Testis (tissue), 2 donors: ENCODE measurements at regions not wholly inside any gene's neighbourhood (a gene's known extent, or its start where the extent isn't known, plus 50 kb on each side); places are given as distances from the start of the nearest gene placed in this dataset.

Source experiments
- DNase-seq: peaks from one replicate; pipeline ENCODE4 v3.0.0-alpha.2; 2019
- H3K27ac ChIP-seq, 2 donors: fragments of 200-600 bp; sonication (generic); one replicate each; pipeline ENCODE4 v1.5.1; 2019
- H3K27me3 ChIP-seq: fragments of 200-600 bp; sonication (generic); one replicate; pipeline ENCODE4 v1.5.1; 2019
- H3K36me3 ChIP-seq: fragments of 200-600 bp; sonication (generic); one replicate; pipeline ENCODE4 v1.5.1; 2017; ENCODE audit warnings: low read depth; ENCODE audit errors: missing control alignments
- H3K4me1 ChIP-seq: fragments of 200-600 bp; sonication (generic); one replicate; pipeline ENCODE4 v1.5.1; 2019
- H3K4me3 ChIP-seq, 2 donors: fragments of 200-600 bp; sonication (generic); one replicate each; pipeline ENCODE4 v1.5.1; 2017 to 2019
- H3K9me3 ChIP-seq: fragments of 200-600 bp; sonication (generic); one replicate; pipeline ENCODE4 v1.5.1; 2017
- CTCF ChIP-seq, 3 experiments: fragments of 450-650 bp in 2 of 3; fragments of 200-600 bp in 1 of 3; sonication (generic) in 1 of 3; IDR thresholded peaks; one replicate each; pipeline ENCODE4 v1.5.1; 2016 to 2019; ENCODE audit warnings: antibody characterized with exemption in 3 of 3, mild to moderate bottlenecking in 2 of 3, moderate library complexity in 1 of 3
- POLR2A ChIP-seq: fragments of 450-650 bp; IDR thresholded peaks from one replicate; pipeline ENCODE4 v1.6.1; 2017; ENCODE audit warnings: antibody characterized with exemption, mild to moderate bottlenecking, moderate library complexity
- WGBS, 2 donors: methylation state at CpG; one replicate each; pipeline ENCODE4 v1.1.5; 2018; 5-methylcytosine and 5-hydroxymethylcytosine counted together
- intact Hi-C: fragments of 100-400 bp; cut with DNase I; formaldehyde crosslinking; loops from one replicate; pipeline ENCODE4 v1.15.1; 2023; ENCODE audit warnings: low total_unique reads

GRCh38 chr2:19231625-19232024, 126.8 kb downstream of the OSR1 start:
- intact Hi-C loops, result no loop called here
- peaks cover 5% of the 10 kb centered on the region for H3K4me1 ChIP-seq
- H3K4me3 ChIP-seq, result no peak overlapping the region
- DNase-seq, result no peak
- TF ChIP-seq CTCF (IDR thresholded peaks at IDR 0.05) (no peak), POLR2A (no peak)
- no peaks in the 10 kb centered on the region for H3K9me3 ChIP-seq
- H3K36me3 ChIP-seq, result no peaks in the 10 kb centered on the region
- WGBS, 2 donors, result 90 to 100% methylated on average over 2 of the region's 2 CpGs
- no peaks in the 10 kb centered on the region for H3K27me3 ChIP-seq
- H3K27ac ChIP-seq, result no peak overlapping the region

GRCh38 chr2:19230626-19231025, 127.8 kb downstream of the OSR1 start:
- Histone ChIP-seq H3K36me3 (no peaks in the 10 kb centered on the region), H3K27ac (no peak overlapping the region), H3K4me3 (no peak overlapping the region), H3K9me3 (no peaks in the 10 kb centered on the region), H3K27me3 (no peaks in the 10 kb centered on the region), H3K4me1 (peaks cover 5% of the 10 kb centered on the region)
- intact Hi-C loops, result no loop called here
- 65 to 71% methylated on average over 2 of the region's 2 CpGs for WGBS, 2 donors
- no peak for TF ChIP-seq POLR2A
- TF ChIP-seq CTCF (IDR thresholded peaks at IDR 0.05), result no peak
- DNase-seq, result no peak

- Histone ChIP-seq H3K27ac (no peak overlapping the region), H3K27me3 (no peaks in the 10 kb centered on the region), H3K36me3 (no peaks in the 10 kb centered on the region), H3K4me3 (no peak overlapping the region), H3K4me1 (no peaks in the 10 kb centered on the region), H3K9me3 (no peaks in the 10 kb centered on the region)
- 85 to 88% methylated on average over 3 of the region's 3 CpGs for WGBS, 2 donors
- TF ChIP-seq CTCF (IDR thresholded peaks at IDR 0.05), result no peak
- no peak for TF ChIP-seq POLR2A
- no peak for DNase-seq
- intact Hi-C loops, result no loop called here
These were observed 129.7 kb downstream of the OSR1 start for GRCh38 chr2:19228715-19229114.

- no peak for DNase-seq
- Histone ChIP-seq H3K27ac (no peak overlapping the region), H3K27me3 (no peaks in the 10 kb centered on the region), H3K9me3 (no peaks in the 10 kb centered on the region), H3K4me3 (no peak overlapping the region), H3K4me1 (no peaks in the 10 kb centered on the region), H3K36me3 (no peaks in the 10 kb centered on the region)
- intact Hi-C loops, result no loop called here
- 75 to 81% methylated on average over 3 of the region's 3 CpGs for WGBS, 2 donors
- TF ChIP-seq POLR2A, result no peak
- no peak for TF ChIP-seq CTCF (IDR thresholded peaks at IDR 0.05)
These were observed 130.2 kb downstream of the OSR1 start for GRCh38 chr2:19228181-19228593.

GRCh38 chr2:19226871-19227270, 131.6 kb downstream of the OSR1 start:
- Histone ChIP-seq H3K27me3 (no peaks in the 10 kb centered on the region), H3K27ac (no peak overlapping the region), H3K4me3 (no peak overlapping the region), H3K36me3 (no peaks in the 10 kb centered on the region), H3K4me1 (no peaks in the 10 kb centered on the region), H3K9me3 (no peaks in the 10 kb centered on the region)
- intact Hi-C loops, result no loop called here
- no peak for TF ChIP-seq POLR2A
- no peak for DNase-seq
- WGBS, 2 donors, result 83 to 86% methylated on average over 4 of the region's 4 CpGs
